DOHH2 (cell line): ENCODE measurements at regions not wholly inside any gene's neighbourhood (a gene's known extent, or its start where the extent isn't known, plus 50 kb on each side); places are given as distances from the start of the nearest gene placed in this dataset.

ENCODE experiments used
- H3F3A ChIP-seq: fragments of 200-600 bp; sonication (generic), shearing (Covaris generic); 2 replicates; pipeline ENCODE4 v1.6.0; 2016; ENCODE audit warnings: antibody characterized with exemption, mild to moderate bottlenecking; ENCODE audit not compliant: control insufficient read depth, insufficient read depth
- H3K27ac ChIP-seq: fragments of 200-600 bp; sonication (generic); 2 replicates; pipeline ENCODE4 v1.5.1; 2014; ENCODE audit warnings: low read depth, mild to moderate bottlenecking, low read length, moderate library complexity
- H3K27me3 ChIP-seq: fragments of 200-600 bp; sonication (generic); 2 replicates; pipeline ENCODE4 v1.6.1; 2014; ENCODE audit warnings: mild to moderate bottlenecking, low read length, mixed read lengths; ENCODE audit not compliant: control insufficient read depth
- H3K36me3 ChIP-seq: fragments of 200-600 bp; sonication (generic); 2 replicates; pipeline ENCODE4 v1.6.1; 2014; ENCODE audit warnings: mild to moderate bottlenecking, low read length, moderate library complexity, mixed read lengths; ENCODE audit not compliant: control insufficient read depth
- H3K4me1 ChIP-seq: fragments of 200-600 bp; sonication (generic); 2 replicates; pipeline ENCODE4 v1.6.1; 2014; ENCODE audit warnings: mild to moderate bottlenecking, low read length, mixed read lengths; ENCODE audit not compliant: control insufficient read depth
- H3K4me2 ChIP-seq: fragments of 200-600 bp; sonication (generic); 2 replicates; pipeline ENCODE4 v1.6.0; 2014; ENCODE audit warnings: mild to moderate bottlenecking, low read length, moderate library complexity
- H3K4me3 ChIP-seq: fragments of 200-600 bp; sonication (generic); 2 replicates; pipeline ENCODE4 v1.5.1; 2014; ENCODE audit warnings: mild to moderate bottlenecking, low read length, mixed read lengths
- H3K79me2 ChIP-seq: fragments of 200-600 bp; sonication (generic); 2 replicates; pipeline ENCODE4 v1.6.1; 2014; ENCODE audit warnings: mild to moderate bottlenecking, low read length, mixed read lengths; ENCODE audit not compliant: control insufficient read depth
- H3K9me2 ChIP-seq: fragments of 200-600 bp; sonication (generic); replicated peaks from 2 replicates; pipeline ENCODE4 v1.6.1; 2014; ENCODE audit warnings: mild to moderate bottlenecking, low read length, mixed read lengths; ENCODE audit not compliant: control insufficient read depth
- H3K9me3 ChIP-seq: fragments of 200-600 bp; sonication (generic); 2 replicates; pipeline ENCODE4 v1.6.1; 2014; ENCODE audit warnings: antibody characterized with exemption, low read length, mixed read lengths; ENCODE audit not compliant: control insufficient read depth, insufficient read depth
- H4K20me1 ChIP-seq: fragments of 200-600 bp; sonication (generic); 2 replicates; pipeline ENCODE4 v1.6.0; 2014; ENCODE audit warnings: low read depth, mild to moderate bottlenecking, antibody characterized with exemption, low read length, moderate library complexity; ENCODE audit not compliant: control insufficient read depth, insufficient read depth
- EZH2phosphoT487 ChIP-seq: fragments of 200-600 bp; sonication (generic); IDR thresholded peaks from 2 replicates; pipeline ENCODE4 v1.6.1; 2017; ENCODE audit warnings: borderline replicate concordance, mild to moderate bottlenecking, antibody characterized with exemption, low read length, moderate library complexity, mixed read lengths
- TF ChIP-seq, protein P1 (sequence below): fragments of 200-600 bp; sonication (generic); IDR thresholded peaks from one replicate; pipeline ENCODE4 v1.5.1; 2014; ENCODE audit warnings: antibody characterized with exemption, mild to moderate bottlenecking, low read depth, low read length; ENCODE audit not compliant: poor library complexity, severe bottlenecking

DNA sequence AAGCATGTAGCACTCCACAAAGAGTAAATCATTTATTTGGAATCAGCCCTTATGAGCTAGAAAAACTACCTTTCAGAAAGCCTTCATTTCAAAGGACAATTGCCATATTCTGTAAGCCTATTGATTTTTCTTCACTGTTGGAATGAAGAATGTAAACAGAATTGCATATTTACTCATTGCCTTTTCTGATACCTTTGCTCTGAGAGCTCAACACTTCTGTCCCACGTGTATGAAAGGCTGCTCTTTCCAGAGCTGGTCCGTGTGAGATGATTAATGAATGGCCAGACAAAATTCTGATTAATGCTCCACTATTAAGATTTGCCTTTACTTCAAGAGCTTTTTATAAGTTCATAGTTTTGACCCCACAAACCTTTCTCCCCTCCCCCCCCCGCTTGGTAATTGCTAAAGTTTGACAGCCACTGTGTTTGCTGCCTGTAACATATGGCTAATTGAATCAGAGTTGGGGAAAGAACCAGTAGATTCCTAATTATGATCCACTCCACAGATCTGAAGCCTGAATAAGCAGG lies 63.0 kb upstream of the PLEKHA5 start:
- H3K36me3 ChIP-seq, result no peaks in the 10 kb centered on the region
- no peaks in the 10 kb centered on the region for H3K9me2 ChIP-seq
- no peak overlapping the region for H3K4me3 ChIP-seq
- no peak for TF ChIP-seq EZH2phosphoT487
- TF ChIP-seq, protein P1, sequence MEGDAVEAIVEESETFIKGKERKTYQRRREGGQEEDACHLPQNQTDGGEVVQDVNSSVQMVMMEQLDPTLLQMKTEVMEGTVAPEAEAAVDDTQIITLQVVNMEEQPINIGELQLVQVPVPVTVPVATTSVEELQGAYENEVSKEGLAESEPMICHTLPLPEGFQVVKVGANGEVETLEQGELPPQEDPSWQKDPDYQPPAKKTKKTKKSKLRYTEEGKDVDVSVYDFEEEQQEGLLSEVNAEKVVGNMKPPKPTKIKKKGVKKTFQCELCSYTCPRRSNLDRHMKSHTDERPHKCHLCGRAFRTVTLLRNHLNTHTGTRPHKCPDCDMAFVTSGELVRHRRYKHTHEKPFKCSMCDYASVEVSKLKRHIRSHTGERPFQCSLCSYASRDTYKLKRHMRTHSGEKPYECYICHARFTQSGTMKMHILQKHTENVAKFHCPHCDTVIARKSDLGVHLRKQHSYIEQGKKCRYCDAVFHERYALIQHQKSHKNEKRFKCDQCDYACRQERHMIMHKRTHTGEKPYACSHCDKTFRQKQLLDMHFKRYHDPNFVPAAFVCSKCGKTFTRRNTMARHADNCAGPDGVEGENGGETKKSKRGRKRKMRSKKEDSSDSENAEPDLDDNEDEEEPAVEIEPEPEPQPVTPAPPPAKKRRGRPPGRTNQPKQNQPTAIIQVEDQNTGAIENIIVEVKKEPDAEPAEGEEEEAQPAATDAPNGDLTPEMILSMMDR, result no peak
- no peaks in the 10 kb centered on the region for H3F3A ChIP-seq
- H3K4me2 ChIP-seq, result no peak overlapping the region
- H3K4me1 ChIP-seq, result no peaks in the 10 kb centered on the region
- no peaks in the 10 kb centered on the region for H3K27me3 ChIP-seq
- no peak overlapping the region for H3K27ac ChIP-seq
- no peaks in the 10 kb centered on the region for H3K9me3 ChIP-seq
- H3K79me2 ChIP-seq, result no peaks in the 10 kb centered on the region
- no peaks in the 10 kb centered on the region for H4K20me1 ChIP-seq

DNA sequence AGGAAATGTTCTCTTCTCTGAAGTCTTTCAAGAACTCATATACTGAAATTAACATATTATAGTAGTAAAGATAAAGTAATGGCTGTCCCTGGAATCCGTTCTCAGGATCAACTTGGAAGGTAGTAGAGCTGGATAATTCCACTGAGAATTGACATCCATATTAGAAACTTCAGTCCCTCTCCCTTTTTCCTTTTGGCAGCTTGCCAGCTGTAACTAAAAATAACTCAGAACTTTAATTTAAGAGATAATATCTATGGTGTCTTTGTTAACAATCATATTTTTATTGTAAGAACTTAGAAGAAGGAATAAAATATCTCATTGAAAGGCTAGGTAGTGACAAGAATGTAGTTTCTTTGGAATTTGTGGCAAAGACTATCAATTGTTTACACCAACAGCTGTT lies 61.4 kb upstream of the PLEKHA5 start:
- Histone ChIP-seq H4K20me1 (no peaks in the 10 kb centered on the region), H3K36me3 (no peaks in the 10 kb centered on the region), H3K27me3 (no peaks in the 10 kb centered on the region), H3K4me1 (no peaks in the 10 kb centered on the region), H3K4me3 (no peak overlapping the region), H3F3A (no peaks in the 10 kb centered on the region), H3K4me2 (no peak overlapping the region), H3K9me3 (no peaks in the 10 kb centered on the region), H3K27ac (no peak overlapping the region), H3K79me2 (no peaks in the 10 kb centered on the region), H3K9me2 (no peaks in the 10 kb centered on the region)
- TF ChIP-seq, protein P1, result no peak
- no peak for TF ChIP-seq EZH2phosphoT487

DNA sequence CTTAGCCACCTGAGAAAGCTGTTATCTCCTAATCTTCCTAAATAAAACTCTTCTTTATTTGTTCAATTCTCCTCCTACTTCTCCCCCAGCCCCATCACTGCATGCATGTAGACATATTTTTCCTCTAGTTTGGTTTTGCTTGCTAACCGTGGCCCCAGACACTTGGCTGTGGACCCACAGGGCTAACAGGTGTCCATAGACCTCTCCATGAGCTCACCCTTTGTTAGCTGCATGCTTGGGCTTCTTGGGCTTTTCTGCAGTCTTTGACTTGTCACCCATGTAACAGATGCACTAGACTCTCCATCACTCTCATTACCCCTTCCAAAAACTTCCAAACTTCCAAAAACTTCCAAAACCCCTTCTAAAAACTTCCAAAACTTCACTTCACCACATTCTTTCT lies 59.2 kb upstream of the PLEKHA5 start:
- H3K27ac ChIP-seq, result no peak overlapping the region

More for the DNA sequence above, 59.2 kb upstream of the PLEKHA5 start:
- Histone ChIP-seq H3F3A (no peaks in the 10 kb centered on the region), H3K4me3 (no peak overlapping the region), H3K27me3 (no peaks in the 10 kb centered on the region), H3K79me2 (no peaks in the 10 kb centered on the region), H4K20me1 (no peaks in the 10 kb centered on the region), H3K4me1 (no peaks in the 10 kb centered on the region), H3K9me2 (no peaks in the 10 kb centered on the region), H3K9me3 (no peaks in the 10 kb centered on the region), H3K4me2 (no peak overlapping the region), H3K36me3 (no peaks in the 10 kb centered on the region)
- TF ChIP-seq EZH2phosphoT487, result no peak
- TF ChIP-seq, protein P1, result no peak
